Islet precursor cell (in vitro differentiated cells): ENCODE measurements at regions not wholly inside any gene's neighbourhood (a gene's known extent, or its start where the extent isn't known, plus 50 kb on each side); places are given as distances from the start of the nearest gene placed in this dataset.

ENCODE experiments used
- DNase-seq: peaks from one replicate; pipeline ENCODE4 v3.0.0-alpha.2; 2018

GRCh38 chr10:113259576-113260226, 293.2 kb upstream of the HABP2 start:
- no peak for DNase-seq

DNA sequence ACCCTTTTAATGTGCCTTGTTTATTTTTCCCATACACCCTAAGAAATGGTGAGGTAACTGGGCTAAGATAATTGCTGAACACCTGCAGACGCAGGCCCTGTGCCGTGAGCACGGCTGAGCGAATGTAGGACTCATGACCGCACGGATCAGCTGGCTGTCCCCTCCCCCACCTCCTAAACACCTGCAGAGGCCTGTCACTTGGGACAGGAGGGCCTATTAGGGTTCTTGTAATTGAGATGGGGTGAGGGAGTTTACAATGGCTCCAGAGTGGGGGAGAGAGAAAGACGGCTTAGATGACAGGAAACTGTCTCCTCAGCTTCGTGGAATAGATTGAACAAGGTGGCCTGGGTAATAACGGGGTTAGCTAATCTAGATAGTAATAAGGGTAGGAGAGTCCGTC, 291.7 kb upstream of the HABP2 start:
- DNase-seq, result no peak

- no peak for DNase-seq
These were observed 291.2 kb upstream of the HABP2 start for GRCh38 chr10:113261611-113262091.

GRCh38 chr10:113263056-113263455, 289.8 kb upstream of the HABP2 start:
- no peak for DNase-seq

- DNase-seq, result no peak
These were observed 288.3 kb upstream of the HABP2 start for GRCh38 chr10:113264333-113265131.

- no peak for DNase-seq
These were observed 286.7 kb upstream of the HABP2 start for GRCh38 chr10:113266147-113266546.

DNA sequence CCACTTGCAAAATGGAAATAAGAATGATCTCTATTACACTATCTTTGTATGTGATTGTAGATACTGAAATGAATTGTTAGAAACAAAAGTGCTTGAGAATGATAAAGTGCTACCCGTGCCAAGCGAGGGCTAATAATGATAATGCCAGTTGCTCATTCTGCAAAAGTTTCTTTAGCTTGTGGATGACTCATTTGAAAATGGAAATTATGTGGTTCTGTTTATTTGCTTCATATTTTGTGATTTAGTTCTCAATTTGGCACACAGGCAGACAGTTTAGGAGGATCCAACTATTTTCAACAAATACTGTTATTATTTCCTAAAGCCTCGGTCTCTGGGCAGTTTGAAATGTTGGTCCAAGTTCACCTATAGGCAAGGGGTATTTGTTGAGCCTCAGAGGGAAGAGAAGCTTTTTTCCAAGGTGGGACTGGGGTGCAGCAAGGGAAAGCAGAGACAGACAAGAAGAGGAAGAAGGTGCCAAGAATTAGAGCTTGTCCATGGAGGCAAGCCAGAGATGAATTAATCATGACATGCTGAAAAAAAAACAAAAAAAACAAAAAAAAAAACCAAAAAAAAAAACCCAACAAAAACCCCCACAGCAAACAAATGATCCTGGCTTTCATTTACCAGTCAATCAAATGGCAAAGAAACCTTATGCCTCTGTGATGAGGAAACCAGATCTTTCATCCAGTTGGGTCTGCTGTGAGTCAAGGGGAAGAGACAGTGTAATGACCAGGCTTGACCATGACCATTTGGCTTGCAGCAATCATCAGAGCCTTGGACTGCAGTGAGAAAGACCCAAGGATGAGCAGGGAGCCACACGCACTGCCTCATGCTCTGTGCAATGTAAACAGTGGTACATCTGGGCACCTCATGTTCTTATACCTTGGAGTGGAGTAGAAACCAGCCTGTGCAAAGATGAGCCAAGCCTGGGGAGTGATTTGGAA, 285.0 kb upstream of the HABP2 start:
- no peak for DNase-seq

DNA sequence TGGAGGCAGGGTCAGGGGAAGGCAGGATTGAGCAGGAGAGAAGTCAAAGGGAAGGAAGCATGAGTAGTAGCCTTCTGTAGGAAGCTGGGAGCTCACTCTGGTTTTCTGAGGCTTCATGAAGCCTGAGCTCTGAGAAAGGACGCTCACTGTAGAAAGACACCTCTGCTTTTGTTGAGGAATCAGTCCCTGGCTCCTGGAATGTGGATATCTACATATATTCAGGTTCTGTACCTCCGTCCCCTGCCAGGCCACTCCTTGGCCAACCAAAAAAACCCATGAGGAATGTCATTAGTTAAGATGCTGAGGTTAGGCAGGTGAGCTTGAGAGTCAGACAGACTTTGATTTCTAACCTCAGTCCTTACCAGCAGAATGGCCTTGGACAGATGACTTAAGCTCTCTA, 283.5 kb upstream of the HABP2 start:
- DNase-seq, result no peak

GRCh38 chr10:113272511-113272910, 280.3 kb upstream of the HABP2 start:
- no peak for DNase-seq

GRCh38 chr10:113273181-113274163, 279.4 kb upstream of the HABP2 start:
- peak; percentile 77 for DNase-seq

- no peak for DNase-seq
These were observed 278.6 kb upstream of the HABP2 start for GRCh38 chr10:113274176-113274829.

- DNase-seq, result no peak
These were observed 274.6 kb upstream of the HABP2 start for GRCh38 chr10:113278221-113278620.

DNA sequence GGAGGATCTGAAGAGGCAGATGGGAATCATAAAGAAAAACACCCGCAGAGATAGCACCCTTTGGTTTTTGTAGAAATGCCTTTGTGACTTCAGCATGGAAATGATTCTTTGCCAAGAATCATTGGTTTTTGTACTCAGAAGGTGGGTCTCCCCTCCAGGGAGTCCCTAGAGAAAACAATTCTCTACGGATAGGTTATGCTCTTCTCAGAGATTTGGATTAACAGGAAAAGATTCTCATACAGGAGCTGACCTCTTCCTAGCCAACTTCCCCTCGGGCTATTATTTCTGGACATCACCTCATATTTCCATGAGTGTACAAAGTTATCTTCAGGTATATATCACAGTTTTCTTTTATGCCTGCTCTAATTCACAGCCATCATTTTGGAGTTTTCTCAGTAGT, 274.2 kb upstream of the HABP2 start:
- no peak for DNase-seq

DNA sequence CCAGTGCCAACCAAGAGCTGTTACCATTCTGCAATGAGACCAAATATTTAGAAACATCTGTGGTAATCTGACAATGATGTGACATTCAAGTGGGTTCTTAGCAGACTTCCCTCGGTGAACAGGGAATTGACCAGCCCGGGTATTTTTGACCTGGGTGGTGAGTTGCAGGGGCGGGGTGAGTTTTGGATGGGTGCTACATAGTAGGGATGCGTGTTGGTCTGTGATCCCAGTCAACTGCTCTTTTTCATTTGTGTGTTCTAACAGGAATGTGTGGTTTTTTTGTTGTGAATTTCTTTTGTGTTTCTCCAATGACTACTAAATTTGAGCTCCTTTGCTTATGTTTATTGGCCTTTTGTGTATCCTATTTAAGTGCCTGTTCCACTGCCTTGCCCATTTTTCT, 273.6 kb upstream of the HABP2 start:
- no peak for DNase-seq

- no peak for DNase-seq
These were observed 270.3 kb upstream of the HABP2 start for GRCh38 chr10:113282564-113282963.

DNA sequence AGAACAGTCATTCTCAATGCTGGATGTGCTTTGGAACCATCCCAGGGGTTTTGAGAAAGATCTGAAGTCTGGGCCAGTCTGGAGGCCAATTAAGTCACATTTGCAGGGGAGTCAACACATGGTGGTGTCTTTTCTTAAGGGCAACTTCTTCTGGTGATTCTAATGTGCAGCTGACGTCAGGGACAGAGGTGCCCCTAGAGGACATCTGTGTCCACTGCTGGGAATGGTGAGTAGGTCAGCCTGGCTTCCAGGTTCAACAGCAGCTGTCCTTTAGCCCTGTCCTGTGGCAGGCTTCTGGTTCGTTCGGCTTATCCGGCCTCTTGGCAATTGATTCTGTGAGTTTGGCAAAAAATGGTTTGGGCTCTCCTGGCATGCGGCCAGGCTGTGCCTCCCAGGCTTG, 269.7 kb upstream of the HABP2 start:
- DNase-seq, result no peak

DNA sequence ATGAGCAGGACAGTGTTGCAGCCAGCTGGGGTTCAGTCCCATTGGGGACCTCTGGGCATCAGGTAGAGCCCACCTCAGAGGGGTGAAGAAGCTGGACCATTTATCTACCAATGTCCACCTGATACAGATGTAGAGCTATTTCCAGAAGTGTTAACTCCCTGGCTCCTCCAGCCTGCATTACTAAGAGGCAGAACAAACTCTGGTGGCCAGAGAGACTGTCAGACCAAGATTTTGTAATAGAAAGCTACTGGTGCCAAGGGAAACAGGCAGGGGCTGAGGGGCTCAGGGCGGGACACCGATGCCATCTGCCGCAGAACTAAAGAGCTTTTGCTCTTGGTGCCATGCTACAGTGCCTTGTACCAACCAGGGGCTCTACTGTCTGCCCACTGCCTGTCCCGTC, 268.2 kb upstream of the HABP2 start:
- DNase-seq, result no peak

- DNase-seq, result no peak
These were observed 267.5 kb upstream of the HABP2 start for GRCh38 chr10:113285305-113285704.

DNA sequence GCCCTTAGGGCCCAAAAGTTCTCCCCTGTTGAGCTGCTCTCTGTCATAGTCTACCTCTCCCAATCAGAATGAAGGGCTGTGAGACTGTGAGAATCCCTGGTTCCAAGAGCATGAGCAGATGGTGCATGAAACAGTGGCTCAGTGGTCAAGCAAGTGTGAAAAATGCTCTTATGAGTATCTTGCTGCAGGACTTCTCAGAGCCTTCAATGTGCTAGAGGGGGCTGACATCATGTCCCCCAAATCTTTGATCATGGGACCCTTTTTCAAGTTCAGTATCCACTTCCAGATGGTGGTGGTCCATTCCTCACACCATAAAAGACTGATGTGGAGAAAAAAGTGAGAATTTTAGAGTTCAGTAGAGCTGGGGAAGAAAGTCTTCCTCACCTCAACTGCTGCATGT, 265.3 kb upstream of the HABP2 start:
- no peak for DNase-seq

DNA sequence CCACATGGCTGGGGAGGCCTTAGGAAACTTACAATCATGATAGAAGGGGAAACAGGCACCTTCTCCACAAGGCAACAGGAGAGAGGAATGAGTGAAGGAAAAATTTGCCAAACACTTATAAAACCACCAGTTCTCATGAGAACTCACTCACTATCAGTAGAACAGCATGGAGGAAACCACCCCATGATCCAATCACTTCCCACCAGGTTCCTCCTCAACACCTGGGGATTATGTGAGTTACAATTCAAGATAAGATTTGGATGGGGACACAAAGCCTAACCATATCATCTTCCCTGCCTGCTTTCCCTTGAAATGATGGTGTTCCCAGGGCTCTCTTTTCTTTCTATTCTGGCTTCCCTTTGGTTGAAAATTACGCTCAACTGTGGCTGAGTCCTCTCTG, 262.7 kb upstream of the HABP2 start:
- DNase-seq, result no peak

DNA sequence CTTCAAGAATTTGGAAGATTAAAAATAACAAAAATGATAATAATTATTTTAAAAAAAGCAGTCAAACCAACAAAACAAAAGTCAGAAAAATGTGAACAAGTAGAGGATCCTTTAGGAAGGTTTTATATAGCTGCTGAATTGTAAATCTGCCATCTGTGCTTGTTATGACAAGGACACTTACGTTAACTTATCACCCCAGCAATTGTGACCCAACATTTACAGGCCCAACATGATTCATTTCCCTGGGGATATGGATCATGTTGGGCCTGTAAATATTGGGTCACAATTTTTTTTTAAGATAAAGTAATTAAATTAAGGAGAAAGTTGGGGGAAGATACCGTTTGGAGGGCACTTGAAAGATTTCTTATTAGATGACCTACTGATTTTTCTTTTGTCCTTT, 261.4 kb upstream of the HABP2 start:
- DNase-seq, result no peak

- no peak for DNase-seq
These were observed 260.8 kb upstream of the HABP2 start for GRCh38 chr10:113292086-113292485.
